HG03378 (cell line): ENCODE measurements at regions not wholly inside any gene's neighbourhood (a gene's known extent, or its start where the extent isn't known, plus 50 kb on each side); places are given as distances from the start of the nearest gene placed in this dataset.

Source experiments
- ATAC-seq: cut with Tn5 transposase; IDR thresholded peaks from one replicate; pipeline ENCODE4 v1.9.1; 2021; ENCODE audit warnings: mild to moderate bottlenecking, moderate library complexity; ENCODE audit not compliant: unreplicated experiment

- no peak for ATAC-seq
Measured at GRCh38 chr2:126513033-126513432, 142.9 kb upstream of the GYPC start.

GRCh38 chr2:126515471-126515870 lies 140.5 kb upstream of the GYPC start:
- no peak for ATAC-seq

- no peak for ATAC-seq
Measured at GRCh38 chr2:126518196-126518595, 137.8 kb upstream of the GYPC start.

- peak; percentile 81 for ATAC-seq
Measured at GRCh38 chr2:126527836-126528490, 128.0 kb upstream of the GYPC start.

GRCh38 chr2:126531029-126531428 lies 124.9 kb upstream of the GYPC start:
- ATAC-seq = no peak

GRCh38 chr2:126534478-126534877 lies 121.5 kb upstream of the GYPC start:
- ATAC-seq = peak; percentile 70

GRCh38 chr2:126535408-126535807 lies 120.5 kb upstream of the GYPC start:
- no peak for ATAC-seq

GRCh38 chr2:126536605-126537200 lies 119.3 kb upstream of the GYPC start:
- no peak for ATAC-seq

- ATAC-seq = no peak
Measured at GRCh38 chr2:126539101-126539500, 116.9 kb upstream of the GYPC start.

- no peak for ATAC-seq
Measured at GRCh38 chr2:126542247-126542646, 113.7 kb upstream of the GYPC start.

- no peak for ATAC-seq
Measured at GRCh38 chr2:126543081-126543480, 112.9 kb upstream of the GYPC start.

- ATAC-seq = no peak
Measured at GRCh38 chr2:126558029-126558428, 97.9 kb upstream of the GYPC start.

- no peak for ATAC-seq
Measured at GRCh38 chr2:126568734-126569133, 87.2 kb upstream of the GYPC start.

GRCh38 chr2:126571403-126571802 lies 84.6 kb upstream of the GYPC start:
- no peak for ATAC-seq

GRCh38 chr2:126575631-126576030 lies 80.3 kb upstream of the GYPC start:
- no peak for ATAC-seq

GRCh38 chr2:126579868-126580267 lies 76.1 kb upstream of the GYPC start:
- ATAC-seq = no peak

- ATAC-seq = no peak
Measured at GRCh38 chr2:126586317-126586716, 69.6 kb upstream of the GYPC start.

- ATAC-seq = no peak
Measured at GRCh38 chr2:126599062-126599461, 56.9 kb upstream of the GYPC start.

- ATAC-seq = no peak
Measured at GRCh38 chr2:126600742-126601141, 55.2 kb upstream of the GYPC start.

- ATAC-seq = no peak
Measured at GRCh38 chr2:126602334-126602733, 53.6 kb upstream of the GYPC start.
